OCI-LY1 (cell line): ENCODE measurements at regions not wholly inside any gene's neighbourhood (a gene's known extent, or its start where the extent isn't known, plus 50 kb on each side); places are given as distances from the start of the nearest gene placed in this dataset.

Experiments used
- EZH2 ChIP-seq: fragments of 200-600 bp; sonication (generic), shearing (Covaris generic); IDR thresholded peaks from 2 replicates; pipeline ENCODE4 v1.8.0; 2017; ENCODE audit warnings: borderline replicate concordance, mixed run types, mild to moderate bottlenecking, antibody characterized with exemption, low read length, moderate library complexity, mixed read lengths
- TF ChIP-seq, protein P1 (sequence below): fragments of 200-600 bp; sonication (generic), shearing (Covaris generic); IDR thresholded peaks from 2 replicates; pipeline ENCODE4 v1.5.1; 2017; ENCODE audit warnings: mild to moderate bottlenecking, antibody characterized with exemption, low read length, moderate library complexity, mixed read lengths

DNA sequence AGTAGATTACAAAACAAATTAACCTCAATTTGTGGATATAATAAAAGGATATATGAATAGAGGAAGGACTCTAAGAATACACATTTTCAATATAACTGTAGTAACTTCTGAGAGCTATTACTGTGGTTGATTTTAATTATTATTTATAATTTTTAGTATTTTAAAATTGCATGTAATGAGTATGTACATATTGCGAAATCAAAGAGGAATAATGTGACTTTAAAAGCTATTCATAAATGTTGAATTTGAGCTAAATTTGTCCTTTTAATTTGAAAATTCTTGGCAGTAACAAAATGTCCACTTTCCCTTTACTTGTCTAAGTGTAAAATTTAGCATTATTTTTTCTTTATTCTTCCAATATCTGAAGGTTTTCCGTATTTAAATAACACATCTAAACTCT is 750.6 kb upstream of the PCDH15 start:
- TF ChIP-seq EZH2: no peak
- TF ChIP-seq, protein P1, sequence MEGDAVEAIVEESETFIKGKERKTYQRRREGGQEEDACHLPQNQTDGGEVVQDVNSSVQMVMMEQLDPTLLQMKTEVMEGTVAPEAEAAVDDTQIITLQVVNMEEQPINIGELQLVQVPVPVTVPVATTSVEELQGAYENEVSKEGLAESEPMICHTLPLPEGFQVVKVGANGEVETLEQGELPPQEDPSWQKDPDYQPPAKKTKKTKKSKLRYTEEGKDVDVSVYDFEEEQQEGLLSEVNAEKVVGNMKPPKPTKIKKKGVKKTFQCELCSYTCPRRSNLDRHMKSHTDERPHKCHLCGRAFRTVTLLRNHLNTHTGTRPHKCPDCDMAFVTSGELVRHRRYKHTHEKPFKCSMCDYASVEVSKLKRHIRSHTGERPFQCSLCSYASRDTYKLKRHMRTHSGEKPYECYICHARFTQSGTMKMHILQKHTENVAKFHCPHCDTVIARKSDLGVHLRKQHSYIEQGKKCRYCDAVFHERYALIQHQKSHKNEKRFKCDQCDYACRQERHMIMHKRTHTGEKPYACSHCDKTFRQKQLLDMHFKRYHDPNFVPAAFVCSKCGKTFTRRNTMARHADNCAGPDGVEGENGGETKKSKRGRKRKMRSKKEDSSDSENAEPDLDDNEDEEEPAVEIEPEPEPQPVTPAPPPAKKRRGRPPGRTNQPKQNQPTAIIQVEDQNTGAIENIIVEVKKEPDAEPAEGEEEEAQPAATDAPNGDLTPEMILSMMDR: no peak
